NCI-H524 treated with DMSO at 0.1 percent for 48 hours (cell line): ENCODE measurements at regions not wholly inside any gene's neighbourhood (a gene's known extent, or its start where the extent isn't known, plus 50 kb on each side); places are given as distances from the start of the nearest gene placed in this dataset.
A peak's percentile ranks its signal among the peaks of the same experiment; 100 is the strongest.

ENCODE experiments used
- DNase-seq: peaks from one replicate; lab custom pipeline; 2025; lab: John Stamatoyannopoulos, UW

DNA sequence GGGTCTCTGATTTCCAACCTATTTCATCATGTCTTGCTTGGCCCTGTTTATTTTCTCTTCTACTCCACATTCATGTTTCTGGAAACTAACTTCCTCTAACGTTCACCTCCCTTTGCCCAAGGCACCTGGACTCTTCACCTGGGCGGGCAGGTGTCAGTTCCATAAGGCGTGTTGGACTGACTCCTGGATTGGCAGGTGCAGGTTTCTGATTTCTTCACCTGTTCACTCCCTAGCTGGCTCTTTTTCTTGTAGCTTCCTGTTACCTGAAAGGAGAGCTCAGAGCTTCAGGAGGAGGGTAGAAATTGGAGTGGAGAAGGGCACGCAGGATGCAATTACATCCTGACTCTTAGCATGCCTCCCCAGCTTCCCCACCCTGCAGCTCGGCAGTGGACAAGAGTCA lies 350.8 kb upstream of the KLF3 start:
- DNase-seq, result no peak

GRCh38 chr4:38313999-38314561 lies 349.9 kb upstream of the KLF3 start:
- no peak for DNase-seq

DNA sequence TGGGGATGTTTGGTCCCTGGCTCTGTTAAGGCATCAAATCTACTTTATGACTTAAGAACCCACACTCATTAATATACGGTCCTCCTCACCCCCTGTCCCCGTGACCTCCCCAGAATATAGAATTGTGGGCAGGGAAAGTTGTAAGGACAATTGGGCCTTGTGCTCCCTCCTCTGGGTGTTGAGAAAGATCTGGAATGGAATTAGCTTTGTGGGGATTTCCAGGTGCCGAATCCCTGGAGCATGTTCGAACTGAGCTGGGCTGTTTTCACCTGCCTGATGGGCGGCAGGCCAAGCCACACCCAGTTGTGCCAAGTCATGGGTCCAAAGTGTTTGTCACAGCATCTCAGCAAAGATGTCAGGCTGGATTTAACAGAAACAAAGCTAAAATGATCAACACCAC lies 349.3 kb upstream of the KLF3 start:
- DNase-seq, result no peak

GRCh38 chr4:38315286-38315685 lies 348.7 kb upstream of the KLF3 start:
- no peak for DNase-seq

DNA sequence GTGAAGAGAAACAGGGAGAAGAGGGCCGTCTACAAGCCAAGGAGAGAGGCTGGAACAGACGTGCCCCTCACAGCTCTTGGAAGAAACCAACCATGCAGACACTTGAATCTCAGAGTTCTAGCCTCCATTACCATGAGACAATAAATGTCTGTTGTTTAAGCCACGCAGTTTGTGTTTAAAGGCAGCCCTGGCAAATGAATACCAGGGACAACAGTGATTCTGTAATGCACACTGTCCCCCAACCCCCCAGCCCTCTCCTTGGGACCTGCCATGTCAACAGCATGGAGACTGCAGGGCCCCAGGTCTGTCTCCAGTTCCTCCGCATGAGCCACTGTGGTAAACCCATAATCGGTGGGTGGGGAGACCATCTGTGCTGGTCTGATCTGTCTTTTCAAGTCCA lies 348.0 kb upstream of the KLF3 start:
- no peak for DNase-seq

GRCh38 chr4:38317041-38317674 lies 346.8 kb upstream of the KLF3 start:
- no peak for DNase-seq

DNA sequence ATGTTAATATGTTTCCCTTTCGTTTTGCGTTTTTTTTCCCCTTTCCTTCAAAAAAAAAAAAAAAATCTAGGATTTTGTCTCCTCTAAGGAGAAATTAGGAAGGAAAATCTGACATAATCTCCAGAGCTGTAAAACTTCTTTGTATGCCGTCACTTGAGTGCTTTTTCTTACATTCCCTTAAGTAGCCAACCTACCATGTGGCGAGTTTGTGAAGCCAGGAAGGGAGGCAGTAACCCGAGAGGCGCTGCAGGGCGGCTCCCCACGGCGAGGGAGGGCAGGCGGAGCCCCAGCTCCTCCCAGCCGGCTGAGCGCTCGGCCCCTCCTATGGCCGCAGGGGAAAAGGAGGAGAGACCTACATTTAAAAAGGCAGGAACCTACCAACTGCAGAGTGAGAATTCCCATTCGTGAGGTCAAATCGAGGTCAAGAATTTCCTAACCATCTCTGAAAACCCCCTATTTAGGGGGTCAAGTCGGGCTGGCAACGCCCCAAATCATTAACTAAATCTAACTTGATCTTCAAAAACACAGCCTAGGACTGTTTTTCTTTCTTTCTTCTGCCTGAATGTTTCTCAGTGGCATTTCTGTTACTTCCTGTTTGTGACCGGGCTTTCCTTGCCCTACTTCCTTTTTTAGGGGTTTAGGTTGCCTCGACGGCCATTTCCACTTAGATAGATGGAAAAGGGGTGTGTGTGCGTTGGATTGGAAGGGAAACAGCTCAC lies 345.1 kb upstream of the KLF3 start:
- DNase-seq, result peak; percentile 74

- DNase-seq, result peak; percentile 24
Observed at GRCh38 chr4:38319456-38320342, 344.3 kb upstream of the KLF3 start.

DNA sequence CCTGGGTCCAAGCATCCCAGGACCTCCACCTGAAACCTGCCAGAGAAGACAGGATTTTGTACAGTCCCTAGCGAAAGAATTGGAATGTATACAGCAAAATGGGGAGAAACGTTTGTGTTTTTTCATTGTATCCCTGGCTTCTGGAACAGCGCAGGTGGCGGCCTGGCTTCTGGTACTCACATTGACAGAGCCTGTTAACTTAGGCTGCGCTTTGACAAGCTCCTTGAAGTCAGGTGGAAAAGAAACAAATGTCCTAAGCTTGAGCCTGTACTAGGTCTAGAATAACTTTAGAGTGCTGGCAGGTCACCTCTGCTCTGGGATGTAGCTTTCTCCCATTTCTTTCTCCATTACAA lies 343.7 kb upstream of the KLF3 start:
- DNase-seq, result no peak

GRCh38 chr4:38320833-38321232 lies 343.2 kb upstream of the KLF3 start:
- no peak for DNase-seq

DNA sequence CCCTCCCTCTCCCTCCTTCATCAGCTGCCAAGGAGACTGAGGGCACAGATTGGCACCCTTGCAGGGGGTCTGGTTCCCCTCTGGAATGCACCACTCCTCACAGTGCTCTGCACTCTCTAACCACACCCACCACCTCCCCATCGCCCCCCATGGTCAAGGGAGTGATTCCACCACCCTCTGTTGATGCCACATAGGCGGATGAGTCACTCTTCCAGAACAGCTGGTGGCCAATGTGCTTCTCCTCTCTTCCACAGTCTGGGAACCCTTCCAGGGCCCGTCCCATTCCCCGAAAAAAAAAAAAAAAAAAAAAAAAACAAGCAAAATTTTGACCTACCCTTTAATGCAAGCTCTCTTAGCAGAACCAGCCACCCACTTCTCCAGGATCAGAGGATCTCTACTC lies 341.3 kb upstream of the KLF3 start:
- no peak for DNase-seq

GRCh38 chr4:38323141-38323641 lies 340.8 kb upstream of the KLF3 start:
- DNase-seq, result no peak

GRCh38 chr4:38324861-38325628 lies 339.0 kb upstream of the KLF3 start:
- no peak for DNase-seq

DNA sequence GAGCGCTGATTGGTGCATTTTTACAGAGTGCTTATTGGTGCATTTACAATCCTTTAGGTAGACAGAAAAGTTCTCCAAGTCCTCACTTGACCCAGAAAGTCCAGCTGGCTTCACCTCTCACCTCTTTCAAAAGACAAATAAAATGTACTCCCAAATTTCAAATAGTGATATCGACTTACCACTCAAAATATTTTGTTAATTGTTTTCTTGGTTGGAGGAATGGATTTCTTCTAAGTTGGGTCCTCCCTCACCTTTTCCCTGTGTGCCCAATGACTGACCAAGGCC lies 338.4 kb upstream of the KLF3 start:
- DNase-seq, result no peak

DNA sequence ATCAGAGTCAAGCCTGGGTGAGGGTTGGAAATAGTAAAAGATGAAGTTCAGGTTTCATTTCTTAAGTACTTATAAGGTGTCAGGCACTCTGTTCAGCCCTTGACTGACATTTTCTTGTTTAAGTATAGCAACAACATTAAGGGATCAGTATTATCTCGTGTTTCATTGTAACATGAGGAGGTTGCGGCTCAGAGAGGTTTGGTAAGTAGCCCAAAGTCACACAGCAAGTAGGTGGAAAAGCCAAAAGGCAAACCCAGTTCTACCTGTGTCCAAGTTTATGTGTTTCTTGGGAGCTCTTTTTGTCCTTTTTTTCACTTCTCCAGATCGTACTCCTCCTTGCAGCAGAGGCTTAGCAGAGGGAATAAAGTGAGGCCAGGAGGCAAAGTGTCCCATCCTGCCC lies 337.5 kb upstream of the KLF3 start:
- DNase-seq, result no peak

DNA sequence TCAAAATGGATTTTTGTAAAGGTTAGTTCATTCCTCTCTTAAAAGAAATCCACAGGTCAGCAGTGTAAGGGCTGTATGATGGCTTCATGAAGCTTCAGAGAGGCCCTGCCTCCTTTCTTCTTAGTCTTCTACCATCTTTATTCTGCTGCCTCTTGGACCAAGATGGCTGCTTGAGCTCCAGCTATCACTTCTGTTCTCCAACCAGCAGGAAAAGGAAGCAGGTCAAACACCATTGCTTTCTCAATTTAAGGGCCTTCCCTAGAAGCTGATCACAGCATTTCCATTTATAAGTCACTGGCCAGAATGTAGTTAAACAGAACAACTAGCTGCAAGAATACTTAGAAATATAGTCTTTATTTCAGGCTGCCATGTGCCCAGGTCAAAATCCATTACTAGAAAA lies 336.8 kb upstream of the KLF3 start:
- DNase-seq, result no peak

DNA sequence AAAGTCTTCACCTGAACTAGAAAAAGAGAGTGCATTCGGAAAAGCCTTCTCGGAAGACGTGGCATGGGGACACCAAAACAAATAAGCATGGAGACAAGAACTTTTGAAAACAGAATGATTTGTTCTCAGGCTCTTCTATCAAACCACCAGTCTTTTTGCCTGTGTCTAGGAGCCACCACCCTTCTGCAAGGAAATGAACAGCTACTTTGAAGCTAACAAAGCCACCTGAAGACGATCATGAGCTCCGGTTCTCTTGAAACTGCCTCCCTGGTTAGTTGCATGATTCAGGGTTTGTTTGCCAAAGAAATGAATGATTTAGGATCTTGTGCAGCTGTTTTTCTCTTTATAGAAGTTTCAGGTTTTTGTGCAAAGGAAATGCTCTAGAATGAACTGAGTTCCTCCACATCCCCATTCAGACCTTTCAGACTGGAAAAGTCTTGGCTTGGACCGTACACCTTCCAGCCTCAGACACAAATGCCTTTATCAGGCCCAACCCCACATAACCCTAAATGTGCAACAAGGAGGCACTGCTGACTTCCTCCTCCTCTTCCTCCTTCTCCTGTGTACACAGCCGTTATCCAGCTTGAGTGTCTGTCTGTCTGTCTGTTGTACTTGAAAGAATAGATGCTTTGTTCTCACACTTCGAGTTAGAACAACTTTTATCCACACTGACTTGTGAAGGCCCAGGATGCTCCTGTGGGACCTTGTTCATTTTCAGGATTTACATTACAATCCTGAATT lies 334.8 kb upstream of the KLF3 start:
- DNase-seq, result no peak

DNA sequence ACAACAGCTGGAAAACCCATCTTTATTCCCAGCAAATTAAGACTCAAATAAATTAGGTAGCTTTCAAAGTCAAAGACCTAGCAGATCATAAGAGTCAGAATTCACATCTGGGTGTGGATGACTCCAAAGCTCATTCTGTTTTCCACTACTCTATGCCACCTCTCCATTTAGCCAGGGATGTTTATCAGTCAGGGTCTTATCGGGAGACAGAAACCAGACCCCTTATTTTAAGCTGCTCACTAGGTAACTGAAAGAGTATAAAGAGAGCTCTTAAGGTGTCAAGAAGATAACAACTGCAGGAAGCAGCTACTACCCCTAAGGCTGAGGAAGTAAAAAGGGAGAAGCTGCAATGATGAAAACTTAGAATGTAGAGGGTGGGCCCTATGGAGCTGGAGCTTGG lies 333.7 kb upstream of the KLF3 start:
- DNase-seq, result no peak

GRCh38 chr4:38330936-38331335 lies 333.1 kb upstream of the KLF3 start:
- DNase-seq, result no peak

- DNase-seq, result no peak
Observed at GRCh38 chr4:38332699-38333098, 331.3 kb upstream of the KLF3 start.

- DNase-seq, result no peak
Observed at GRCh38 chr4:38333219-38333618, 330.8 kb upstream of the KLF3 start.
